SK-N-SH (cell line): ENCODE measurements at regions not wholly inside any gene's neighbourhood (a gene's known extent, or its start where the extent isn't known, plus 50 kb on each side); places are given as distances from the start of the nearest gene placed in this dataset.

ENCODE experiments used
- CTCF ChIA-PET: fragments of 300-600, 350-600 bp; formaldehyde crosslinking; extraction: SDS; loops from one replicate; lab custom pipeline; 2021; lab: Yijun Ruan, JAX
- POLR2A ChIA-PET: fragments of 350-600 bp; sonication (Branson Sonifier 250); formaldehyde crosslinking; extraction: SDS; loops from one replicate; lab custom pipeline; 2020; ENCODE audit warnings: antibody characterized with exemption, inconsistent platforms; lab: Yijun Ruan, JAX
- DNase-seq: peaks from one replicate; pipeline ENCODE4 v3.0.0; 2012
- H2AFZ ChIP-seq: fragments of 200-600 bp; sonication (generic); 2 replicates; pipeline ENCODE4 v1.8.1; 2016; ENCODE audit warnings: antibody characterized with exemption, mild to moderate bottlenecking, low read depth
- H3F3A ChIP-seq: fragments of 200-600 bp; sonication (generic); replicated peaks from 2 replicates; pipeline ENCODE3; 2016; ENCODE audit warnings: antibody characterized with exemption, mild to moderate bottlenecking; ENCODE audit not compliant: insufficient read depth
- H3K27ac ChIP-seq, 2 experiments: fragments of 200-500 bp in 1 of 2; fragments of 200-600 bp in 1 of 2; sonication (Bioruptor generic) in 1 of 2; sonication (generic), shearing (Covaris generic) in 1 of 2; 2 replicates each; pipeline versions ENCODE4 v1.5.1 to v1.6.1; 2014 to 2016; ENCODE audit warnings: low read depth in 2 of 2, inconsistent platforms in 1 of 2, low read length in 1 of 2, mild to moderate bottlenecking in 1 of 2, mixed read lengths in 1 of 2
- H3K27me3 ChIP-seq: fragments of 200-600 bp; sonication (generic), shearing (Covaris generic); 2 replicates; pipeline ENCODE4 v1.6.1; 2016; ENCODE audit warnings: mixed run types; ENCODE audit not compliant: insufficient read depth
- H3K36me3 ChIP-seq, 2 experiments: fragments of 200-500 bp in 1 of 2; fragments of 200-600 bp in 1 of 2; sonication (Bioruptor generic) in 1 of 2; sonication (generic) in 1 of 2; replicated peaks in 1 of 2; 2 replicates each; pipeline versions ENCODE3 to v1.5.1; 2014 to 2016; ENCODE audit warnings: low read length in 1 of 2, mild to moderate bottlenecking in 1 of 2; ENCODE audit not compliant: insufficient read depth in 2 of 2, control insufficient read depth in 1 of 2
- H3K4me1 ChIP-seq, 2 experiments: fragments of 200-500 bp in 1 of 2; fragments of 200-600 bp in 1 of 2; sonication (Bioruptor generic) in 1 of 2; sonication (generic), shearing (Covaris generic) in 1 of 2; 2 replicates each; pipeline versions ENCODE4 v1.5.1 to v1.6.1; 2014 to 2016; ENCODE audit warnings: low read depth in 1 of 2, low read length in 1 of 2, mixed run types in 1 of 2; ENCODE audit not compliant: insufficient read depth in 2 of 2, control insufficient read depth in 1 of 2
- H3K4me2 ChIP-seq: fragments of 200-600 bp; sonication (generic), shearing (Covaris generic); 2 replicates; pipeline ENCODE4 v1.6.1; 2017; ENCODE audit warnings: mixed run types
- H3K4me3 ChIP-seq, 2 experiments: fragments of 200-500 bp in 1 of 2; fragments of 200-600 bp in 1 of 2; sonication (Bioruptor generic) in 1 of 2; sonication (generic), shearing (Covaris generic) in 1 of 2; 2 replicates each; pipeline versions ENCODE4 v1.5.1 to v1.8.1; 2014 to 2016; ENCODE audit warnings: low read depth in 2 of 2, inconsistent platforms in 1 of 2, low read length in 1 of 2, mild to moderate bottlenecking in 1 of 2, mixed read lengths in 1 of 2, moderate library complexity in 1 of 2
- H3K79me2 ChIP-seq: fragments of 200-600 bp; sonication (generic); 2 replicates; pipeline ENCODE4 v1.8.1; 2017; ENCODE audit warnings: mild to moderate bottlenecking; ENCODE audit not compliant: insufficient read depth
- H3K9ac ChIP-seq: fragments of 200-600 bp; sonication (generic); 2 replicates; pipeline ENCODE4 v1.6.1; 2017; ENCODE audit warnings: mixed run types
- H3K9me2 ChIP-seq: fragments of 200-600 bp; sonication (generic); 2 replicates; pipeline ENCODE4 v1.6.1; 2017; ENCODE audit warnings: mixed run types
- H3K9me3 ChIP-seq: fragments of 200-600 bp; sonication (generic); 2 replicates; pipeline ENCODE4 v1.6.1; 2017; ENCODE audit warnings: mixed run types, mild to moderate bottlenecking, moderate library complexity
- H4K20me1 ChIP-seq: fragments of 200-600 bp; sonication (generic); 2 replicates; pipeline ENCODE4 v1.6.1; 2017; ENCODE audit warnings: mild to moderate bottlenecking, mixed run types; ENCODE audit not compliant: insufficient read depth
- EP300 ChIP-seq, 2 experiments: IDR thresholded peaks; 2 replicates each; pipeline versions ENCODE4 v1.4.0 to v1.6.1; 2012; ENCODE audit warnings: borderline replicate concordance in 1 of 2, low read depth in 1 of 2, low read length in 1 of 2
- IRF3 ChIP-seq: fragments of 150-350 bp; IDR thresholded peaks from 2 replicates; pipeline ENCODE4 v1.6.1; 2016; ENCODE audit warnings: mild to moderate bottlenecking, low read depth, low read length
- MAX ChIP-seq: IDR thresholded peaks from 2 replicates; pipeline ENCODE4 v1.4.0; 2012; ENCODE audit warnings: low read depth
- MEF2A ChIP-seq: IDR thresholded peaks from 2 replicates; pipeline ENCODE4 v1.4.0; 2012; ENCODE audit warnings: low read depth, borderline replicate concordance
- NRF1 ChIP-seq: IDR thresholded peaks from 2 replicates; pipeline ENCODE4 v1.6.1; 2012; ENCODE audit warnings: low read depth, mild to moderate bottlenecking, low read length
- PBX3 ChIP-seq: IDR thresholded peaks from 2 replicates; pipeline ENCODE4; 2012
- POLR2AphosphoS5 ChIP-seq: IDR thresholded peaks from 2 replicates; pipeline ENCODE4 v1.6.1; 2012; ENCODE audit warnings: low read depth, low read length
- RXRA ChIP-seq: IDR thresholded peaks from 2 replicates; pipeline ENCODE4 v1.4.0; 2012; ENCODE audit warnings: low read depth, mild to moderate bottlenecking, borderline replicate concordance
- SIN3A ChIP-seq: IDR thresholded peaks from 2 replicates; pipeline ENCODE4 v1.6.1; 2012; ENCODE audit warnings: low read depth, mild to moderate bottlenecking, low read length, moderate library complexity, borderline replicate concordance
- SMC3 ChIP-seq: IDR thresholded peaks from 2 replicates; pipeline ENCODE4 v1.6.1; 2012; ENCODE audit warnings: low read depth, low read length, improper control_type of control experiment
- TEAD4 ChIP-seq: IDR thresholded peaks from 2 replicates; pipeline ENCODE4 v1.4.0; 2012; ENCODE audit warnings: mild to moderate bottlenecking, borderline replicate concordance; ENCODE audit not compliant: insufficient read depth
- USF1 ChIP-seq: IDR thresholded peaks from 2 replicates; pipeline ENCODE4 v1.4.0; 2012; ENCODE audit warnings: low read depth, borderline replicate concordance
- YY1 ChIP-seq: IDR thresholded peaks from 2 replicates; pipeline ENCODE4 v1.4.0; 2012; ENCODE audit warnings: low read depth, mild to moderate bottlenecking
- ZBTB33 ChIP-seq: IDR thresholded peaks from 2 replicates; pipeline ENCODE4 v1.4.0; 2012; ENCODE audit warnings: low read depth, borderline replicate concordance
- WGBS: methylation state at CpG from one replicate; pipeline ENCODE4 v1.1.6; 2017; ENCODE audit warnings: low lambda C conversion rate; 5-methylcytosine and 5-hydroxymethylcytosine counted together

GRCh38 chr3:30300809-30301208 is 305.6 kb upstream of the TGFBR2 start:
- no peaks in the 10 kb centered on the region for H3K9me2 ChIP-seq
- H3K79me2 ChIP-seq, result no peaks in the 10 kb centered on the region
- H3F3A ChIP-seq, result peaks cover 4% of the 10 kb centered on the region
- no peak overlapping the region for H2AFZ ChIP-seq
- CTCF ChIA-PET, result interaction anchor here (1.2 kb wide), 1 partner anchor 19 kb away, joined by 3 read pairs; no protein-coding TSS in a partner anchor
- no peak overlapping the region for H3K4me2 ChIP-seq
- no peaks in the 10 kb centered on the region for H4K20me1 ChIP-seq
- H3K36me3 ChIP-seq, result no peaks in the 10 kb centered on the region
- TF ChIP-seq TEAD4, result no peak
- TF ChIP-seq SIN3A, result no peak
- TF ChIP-seq SMC3, result no peak
- TF ChIP-seq ZBTB33, result no peak
- no peak for TF ChIP-seq IRF3
- no peak for TF ChIP-seq RXRA
- TF ChIP-seq MAX, result no peak
- TF ChIP-seq MEF2A, result no peak
- TF ChIP-seq EP300 (IDR thresholded peaks at IDR 0.05; ENCODE audit: borderline replicate concordance in 1 of 2, low read depth in 1 of 2, low read length in 1 of 2), result no peak
- no peak for TF ChIP-seq PBX3
- TF ChIP-seq NRF1, result no peak
- TF ChIP-seq POLR2AphosphoS5, result no peak
- TF ChIP-seq USF1, result no peak
- TF ChIP-seq YY1, result no peak
- TF ChIP-seq, all 33 proteins: peak for 0
- POLR2A ChIA-PET, result no interaction called here
- Histone ChIP-seq H3K4me1 (no peaks in the 10 kb centered on the region), H3K27ac (no peak overlapping the region), H3K4me3 (no peak overlapping the region), H3K9ac (no peak overlapping the region), H3K27me3 (no peaks in the 10 kb centered on the region), H3K9me3 (no peaks in the 10 kb centered on the region)
- no peak for DNase-seq
- 81% methylated on average over 1 of the region's 1 CpG for WGBS
